Hepatocyte (in vitro differentiated cells): ENCODE measurements at regions not wholly inside any gene's neighbourhood (a gene's known extent, or its start where the extent isn't known, plus 50 kb on each side); places are given as distances from the start of the nearest gene placed in this dataset.

ENCODE experiments used
- CTCF ChIP-seq: fragments of 200-600 bp; sonication (generic); IDR thresholded peaks from 2 replicates; pipeline ENCODE4 v1.5.1; 2016; ENCODE audit warnings: antibody characterized with exemption, mild to moderate bottlenecking; ENCODE audit not compliant: poor library complexity
- EZH2 ChIP-seq: fragments of 200-600 bp; sonication (generic); IDR thresholded peaks from 2 replicates; pipeline ENCODE4 v1.6.1; 2016; ENCODE audit warnings: antibody characterized with exemption, mild to moderate bottlenecking, borderline replicate concordance
- EZH2phosphoT487 ChIP-seq: fragments of 200-600 bp; sonication (generic); IDR thresholded peaks from one replicate; pipeline ENCODE4 v1.6.1; 2018; ENCODE audit warnings: antibody characterized with exemption, mild to moderate bottlenecking, low read depth, moderate library complexity; ENCODE audit not compliant: unreplicated experiment, severe bottlenecking

- no peak for TF ChIP-seq CTCF
- TF ChIP-seq EZH2phosphoT487, result no peak
- TF ChIP-seq EZH2, result no peak
Observed at GRCh38 chr4:188270273-188271069, 131.2 kb downstream of the TRIML1 start.
